ENCODE measurements at regions not wholly inside any gene's neighbourhood (a gene's known extent, or its start where the extent isn't known, plus 50 kb on each side); places are given as distances from the start of the nearest gene placed in this dataset.
"Not testable (repeated sequence)": the region's sequence is repeated elsewhere in the genome, so short reads cannot be mapped to it uniquely, and the experiment has no call there.

DNA sequence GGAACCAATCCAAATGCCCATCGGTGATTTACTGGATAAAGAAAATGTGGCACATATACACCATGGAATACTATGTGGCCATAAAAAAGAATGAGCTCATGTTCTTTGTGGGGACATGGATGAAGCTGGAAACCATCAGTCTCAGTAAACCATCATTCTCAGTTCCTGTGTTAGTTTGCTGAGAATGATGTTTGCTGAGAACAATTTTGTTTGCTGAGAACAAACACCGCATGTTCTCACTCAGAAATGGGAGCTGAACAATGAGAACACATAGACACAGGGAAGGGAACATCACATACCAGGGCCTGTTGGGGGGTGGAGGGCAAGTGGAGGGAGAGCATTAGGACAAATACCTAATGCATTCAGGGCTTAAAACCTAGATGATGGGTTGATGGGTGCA is 185.5 kb downstream of the ANXA1 start:
- not testable (repeated sequence) for DNase-seq (ENCODE audit: low read depth, low spot score)

DNA sequence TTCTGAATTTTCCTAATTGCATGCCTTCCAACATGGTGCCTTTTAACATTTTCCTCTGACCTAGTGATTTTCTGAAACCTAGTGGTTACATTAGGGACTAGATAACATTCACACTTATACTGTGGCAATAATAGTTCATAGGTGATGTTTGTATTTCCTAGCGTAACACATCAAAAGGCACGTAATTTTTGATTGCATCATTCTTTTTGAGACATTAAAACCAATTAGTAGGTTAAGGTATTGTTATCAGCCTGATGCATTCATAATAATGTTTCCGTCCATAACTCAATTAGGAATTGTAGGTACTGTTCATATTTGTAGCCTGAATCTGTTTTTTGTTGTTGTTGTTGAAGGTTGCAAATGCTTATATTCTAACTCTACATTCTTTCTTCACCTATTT is 192.4 kb downstream of the ANXA1 start:
- no peak for DNase-seq (ENCODE audit: low read depth, low spot score)

DNA sequence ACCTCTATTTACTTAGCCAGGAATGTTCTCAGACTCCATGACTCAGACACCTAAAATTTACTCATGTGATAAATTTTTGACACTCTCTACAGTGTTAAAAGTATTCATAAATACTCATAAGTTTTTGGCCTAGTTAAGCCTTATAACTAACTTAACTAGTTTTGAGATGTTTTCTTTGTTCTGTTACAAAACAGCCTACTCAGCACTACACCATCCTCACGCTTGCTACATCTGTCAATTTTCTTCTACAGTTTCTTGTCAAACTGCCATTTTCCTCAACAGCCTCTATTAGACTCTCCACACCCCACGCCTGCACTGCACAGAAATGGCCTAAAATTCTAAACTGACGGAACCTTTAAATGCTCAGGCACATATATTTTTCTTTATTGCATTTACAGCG is 195.5 kb downstream of the ANXA1 start:
- no peak for DNase-seq (ENCODE audit: low read depth, low spot score)

DNA sequence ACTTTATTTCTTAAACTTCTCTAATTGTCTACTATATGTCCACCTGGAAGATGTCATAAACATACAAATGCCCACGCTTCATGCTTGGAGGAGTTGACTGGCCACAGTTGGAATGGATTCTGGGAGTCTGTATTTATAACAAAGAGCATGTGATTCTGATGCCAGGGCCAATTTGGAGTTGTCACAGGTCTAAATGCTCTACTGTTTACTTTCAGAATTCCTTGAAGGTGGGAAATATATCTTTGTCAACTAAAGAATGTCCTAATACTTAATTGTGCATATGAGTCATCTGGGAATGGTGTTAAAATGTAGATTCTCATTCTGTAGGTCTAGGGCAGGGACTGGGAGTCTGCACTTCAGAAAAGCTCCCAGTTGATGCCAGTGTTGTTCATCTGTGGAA is 196.1 kb downstream of the ANXA1 start:
- no peak for DNase-seq (ENCODE audit: low read depth, low spot score)

DNA sequence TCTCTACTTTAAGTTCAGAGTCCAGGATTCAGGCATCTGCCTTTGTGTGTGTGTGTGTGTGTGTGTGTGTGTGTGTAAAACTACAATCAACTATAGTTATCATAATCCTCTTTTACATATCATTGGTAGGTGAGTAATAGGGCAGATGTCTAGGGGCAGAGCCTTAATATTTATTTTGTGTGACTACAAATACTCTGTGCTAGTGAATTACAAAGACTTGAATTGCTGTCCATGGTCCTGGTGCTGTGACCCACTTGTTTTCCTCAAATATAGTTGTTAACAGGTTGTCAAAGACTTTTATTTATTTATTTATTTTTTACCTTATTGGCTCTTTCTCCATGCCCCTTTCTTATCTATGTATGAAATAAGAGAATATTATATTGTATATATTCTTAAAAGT is 196.8 kb downstream of the ANXA1 start:
- no peak for DNase-seq (ENCODE audit: low read depth, low spot score)

DNA sequence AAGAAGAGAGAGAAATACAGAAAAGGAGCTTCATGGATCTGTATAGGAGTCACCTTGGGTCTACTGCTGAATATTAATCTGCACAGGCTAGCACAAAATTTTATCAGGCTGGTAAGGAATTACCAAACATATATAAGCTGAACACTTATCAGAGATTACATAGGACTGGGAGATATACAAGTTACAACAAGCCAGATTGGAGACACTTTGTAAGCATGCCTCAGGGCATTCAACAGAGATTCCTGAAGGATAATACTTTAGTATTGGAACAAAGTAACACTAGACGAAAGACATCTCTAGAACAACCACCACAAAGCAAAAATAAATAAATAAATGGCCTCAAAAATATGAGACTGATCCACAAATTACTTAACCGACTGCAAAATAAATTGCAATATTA is 197.8 kb downstream of the ANXA1 start:
- DNase-seq (ENCODE audit: low read depth, low spot score), result no peak

DNA sequence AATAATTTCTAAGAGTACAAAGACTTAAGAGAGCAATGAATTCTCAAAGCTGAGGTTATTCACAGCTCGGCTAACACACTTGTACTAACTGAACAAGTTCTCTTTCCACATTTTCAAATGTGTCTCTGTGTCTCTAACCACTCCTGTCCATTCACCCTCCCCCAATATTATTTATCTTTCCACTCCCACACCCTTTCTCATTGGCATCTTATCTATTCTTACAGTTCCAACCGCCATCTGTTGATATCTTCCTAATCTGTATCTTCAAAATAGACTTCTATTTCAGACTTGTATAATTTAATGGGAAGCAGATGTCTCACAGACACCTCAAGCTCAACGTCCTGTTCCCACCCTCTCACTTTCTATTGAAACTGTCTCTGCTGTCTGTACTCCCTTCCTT is 205.9 kb downstream of the ANXA1 start:
- no peak for DNase-seq (ENCODE audit: low read depth, low spot score)

DNA sequence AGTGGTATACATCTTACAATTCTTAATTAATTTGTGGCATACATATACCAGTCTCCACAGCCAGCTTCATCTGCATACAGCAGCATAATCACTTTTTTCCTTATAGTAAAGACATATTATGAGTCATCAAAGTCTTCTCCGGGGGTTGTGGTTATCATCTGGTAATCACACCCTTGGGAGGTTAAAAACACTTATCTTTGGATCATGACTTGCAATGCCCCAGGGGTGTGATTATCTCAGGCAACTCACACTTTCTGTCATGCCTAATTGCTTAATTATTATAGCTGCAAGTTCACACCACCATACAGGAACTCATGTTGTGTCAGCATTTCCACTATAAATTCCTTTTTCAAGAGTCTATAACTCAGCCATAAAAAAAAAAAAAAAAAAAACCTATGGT is 218.4 kb downstream of the ANXA1 start:
- no peak for DNase-seq (ENCODE audit: low read depth, low spot score)

DNA sequence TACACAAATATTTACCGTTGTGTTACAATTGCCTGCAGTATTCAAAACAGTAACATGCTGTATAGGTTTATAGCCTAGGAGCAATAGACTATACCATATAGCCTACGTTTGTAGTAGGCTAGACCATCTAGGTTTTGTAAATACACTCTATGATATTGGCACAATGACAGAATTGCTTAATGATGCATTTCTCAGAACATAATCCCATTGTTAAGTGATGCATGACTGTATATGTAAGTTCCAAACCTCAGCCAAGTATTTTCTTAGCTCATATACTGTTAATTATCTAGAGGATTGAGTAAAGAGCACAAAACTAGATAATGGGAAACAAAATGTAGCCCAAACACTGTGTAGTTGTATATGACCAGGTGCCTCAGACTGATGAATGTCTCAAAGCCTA is 220.1 kb downstream of the ANXA1 start:
- DNase-seq (ENCODE audit: low read depth, low spot score), result no peak

DNA sequence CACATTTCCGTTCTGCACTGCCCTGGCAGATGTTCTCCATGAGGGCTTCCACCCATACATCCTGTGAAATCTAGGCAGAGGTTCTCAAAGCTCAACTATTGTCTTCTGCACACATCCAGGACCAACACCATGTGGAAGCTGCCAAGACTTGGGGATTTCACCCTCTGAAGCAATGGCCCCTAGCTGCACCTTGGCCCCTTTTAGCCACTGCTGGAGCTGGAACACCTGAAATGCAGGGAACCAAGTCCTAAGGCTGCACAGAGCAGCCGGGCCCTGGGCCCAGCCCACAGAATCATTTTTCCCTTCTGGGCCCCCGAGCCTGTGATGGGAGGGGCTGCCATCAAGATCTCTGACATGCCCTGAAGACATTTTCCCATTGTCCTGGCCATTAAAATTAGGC is 228.7 kb downstream of the ANXA1 start:
- no peak for DNase-seq (ENCODE audit: low read depth, low spot score)

DNA sequence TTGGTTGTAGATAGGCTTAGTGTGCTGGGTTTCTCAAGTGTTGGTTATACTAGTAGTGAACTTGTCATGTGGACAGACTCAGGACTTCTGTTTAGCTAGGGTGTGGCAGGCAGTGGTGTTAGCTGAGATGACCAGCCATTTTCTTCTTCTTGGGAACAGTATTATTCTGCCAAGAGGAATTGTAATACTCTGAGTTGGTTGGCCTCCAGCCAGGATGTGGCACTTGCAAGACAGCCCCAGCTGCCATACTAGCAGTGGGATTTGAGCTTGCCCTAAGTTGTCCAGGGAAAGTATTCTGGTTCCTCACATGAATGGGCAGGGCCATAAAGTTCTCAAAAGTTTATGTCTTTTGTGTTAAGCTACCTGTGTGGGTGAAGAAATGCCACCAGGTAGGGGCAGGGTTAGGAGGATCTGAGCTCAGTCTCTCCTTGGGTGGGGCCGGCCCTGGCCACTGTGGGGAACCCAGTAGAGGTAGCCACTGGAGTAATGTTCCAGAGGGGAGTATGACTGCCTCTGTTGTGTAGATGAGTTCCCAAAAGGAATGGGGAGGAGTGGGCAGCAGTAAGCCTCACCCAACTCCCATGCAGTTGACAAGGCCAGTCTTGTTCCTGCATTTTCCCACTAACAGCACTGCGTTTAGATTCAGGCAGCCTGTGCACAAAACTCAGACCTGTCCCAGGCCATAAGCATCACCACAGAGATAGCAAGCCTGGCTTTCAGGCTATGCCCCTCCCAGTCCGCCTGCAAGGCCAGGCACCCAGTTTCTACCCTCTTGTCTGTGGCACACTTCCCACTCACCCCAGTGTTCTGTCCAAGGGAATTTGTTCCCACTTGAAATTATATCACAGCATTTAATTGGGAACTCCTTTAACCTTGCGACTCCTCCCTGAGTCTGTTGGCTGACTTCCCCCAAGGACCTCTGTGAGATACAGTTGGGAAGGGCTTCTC is 250.7 kb downstream of the ANXA1 start:
- DNase-seq (ENCODE audit: low read depth, low spot score), result no peak

DNA sequence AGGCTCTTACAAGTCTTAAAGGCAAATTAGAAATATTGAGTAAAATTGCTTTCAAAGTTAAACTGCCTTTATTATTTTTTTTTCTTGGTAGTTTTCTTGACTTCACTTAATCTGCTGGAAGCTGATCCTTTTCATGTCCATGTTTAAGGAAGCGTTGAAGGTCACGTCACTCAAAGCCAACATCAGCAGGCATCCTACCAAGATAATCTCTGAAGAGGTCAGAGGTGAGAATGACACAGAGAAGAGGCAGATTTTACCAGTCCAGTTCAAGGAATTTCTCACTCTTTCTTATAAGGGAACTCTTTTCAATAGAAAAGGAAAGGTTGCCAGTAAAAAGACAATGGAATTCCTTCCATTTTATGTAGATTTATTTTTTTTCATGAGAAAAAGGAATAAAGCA is 259.8 kb downstream of the ANXA1 start:
- DNase-seq (ENCODE audit: low read depth, low spot score), result no peak

DNA sequence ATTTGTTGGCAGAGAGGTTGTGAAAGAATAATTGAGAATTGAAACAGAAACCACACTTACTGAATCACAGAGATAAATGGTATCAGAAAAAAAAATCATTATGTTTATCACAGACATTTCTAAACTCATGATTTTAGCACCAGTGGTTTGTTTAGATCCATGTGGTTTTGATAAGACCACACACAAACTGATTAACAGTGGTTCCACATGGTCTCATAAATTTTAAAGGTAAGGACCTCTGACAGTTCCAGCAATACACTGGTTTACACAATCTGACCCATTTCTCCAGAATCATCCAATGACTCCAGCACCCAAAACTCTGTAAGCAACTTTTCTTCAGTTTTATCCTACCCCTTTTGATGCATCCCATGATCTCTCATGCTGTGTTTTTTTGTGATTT is 261.2 kb downstream of the ANXA1 start:
- no peak for DNase-seq (ENCODE audit: low read depth, low spot score)

DNA sequence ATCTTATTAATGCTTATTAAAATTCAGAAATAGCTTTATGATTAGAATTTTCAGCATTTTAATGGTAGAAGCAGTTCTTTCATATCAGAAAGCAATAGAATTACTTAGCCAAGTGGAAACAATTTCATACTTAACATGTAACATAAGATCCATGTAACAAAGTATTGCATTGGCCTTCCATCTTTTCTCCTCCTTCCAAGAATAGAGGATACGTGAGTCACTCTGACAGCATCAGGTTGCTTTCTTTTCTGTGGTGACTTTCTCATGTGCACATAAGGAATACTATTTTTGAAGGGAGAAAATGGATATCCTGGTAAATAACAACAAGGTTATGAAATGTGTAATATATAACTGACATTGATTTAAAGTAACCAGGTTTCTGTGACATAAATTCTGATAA is 272.2 kb downstream of the ANXA1 start:
- DNase-seq (ENCODE audit: low read depth, low spot score), result no peak

DNA sequence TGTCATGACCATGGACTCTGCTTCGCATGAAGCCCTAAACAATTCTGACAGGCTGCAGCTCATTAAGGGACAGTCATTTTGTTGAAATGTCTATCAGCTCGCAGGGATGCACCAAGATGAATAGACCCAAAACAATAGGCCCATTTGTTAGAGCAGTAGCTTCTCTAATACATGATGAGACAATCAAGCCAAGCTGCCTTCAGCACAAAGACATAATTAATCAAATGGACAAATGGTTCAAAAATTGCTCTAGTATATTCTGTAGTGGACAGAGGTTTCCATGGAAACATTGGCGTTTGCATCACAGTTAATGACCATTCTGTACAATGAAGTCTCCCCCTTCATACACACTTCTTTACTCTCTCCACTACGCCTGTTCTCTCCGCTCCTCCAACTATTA is 274.6 kb downstream of the ANXA1 start:
- DNase-seq (ENCODE audit: low read depth, low spot score), result no peak

DNA sequence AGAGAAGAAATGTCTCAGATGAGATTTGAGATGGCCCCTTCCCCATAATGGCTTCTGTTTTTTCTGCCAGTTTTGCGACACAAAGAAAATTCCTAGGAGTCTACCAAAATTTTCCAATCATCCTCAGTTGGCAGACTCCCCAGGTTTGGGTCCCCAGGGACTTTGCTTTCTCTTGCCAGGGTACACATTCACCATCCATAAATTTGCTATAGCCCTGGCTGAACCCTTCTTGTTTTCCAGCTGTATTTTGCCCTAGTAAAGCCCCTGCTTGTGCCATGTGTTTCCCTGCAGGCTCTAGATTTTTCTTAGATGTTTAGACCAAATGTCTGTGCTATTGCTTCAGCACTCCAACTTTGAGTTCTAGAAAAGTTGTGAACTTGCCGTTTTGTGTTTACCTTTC is 283.2 kb downstream of the ANXA1 start:
- no peak for DNase-seq (ENCODE audit: low read depth, low spot score)

DNA sequence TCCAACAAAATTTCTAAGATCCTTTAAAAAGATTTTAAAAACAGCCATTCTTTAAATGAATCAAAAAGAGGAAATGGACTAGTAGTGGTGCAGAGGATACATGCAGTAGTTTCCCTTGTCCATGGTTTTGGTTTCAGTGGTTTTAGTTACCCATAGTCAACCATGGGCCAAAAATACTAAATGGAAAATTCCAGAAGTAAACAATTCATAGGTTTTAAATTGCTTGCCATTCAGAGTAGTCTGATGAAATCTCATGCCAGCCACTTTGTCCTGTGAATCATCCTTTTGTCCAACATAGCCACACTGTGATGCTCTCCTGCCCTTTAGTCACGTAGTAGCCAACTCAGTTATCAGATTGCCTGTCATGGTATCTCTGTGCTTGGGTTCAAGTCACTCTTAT is 286.1 kb downstream of the ANXA1 start:
- no peak for DNase-seq (ENCODE audit: low read depth, low spot score)

DNA sequence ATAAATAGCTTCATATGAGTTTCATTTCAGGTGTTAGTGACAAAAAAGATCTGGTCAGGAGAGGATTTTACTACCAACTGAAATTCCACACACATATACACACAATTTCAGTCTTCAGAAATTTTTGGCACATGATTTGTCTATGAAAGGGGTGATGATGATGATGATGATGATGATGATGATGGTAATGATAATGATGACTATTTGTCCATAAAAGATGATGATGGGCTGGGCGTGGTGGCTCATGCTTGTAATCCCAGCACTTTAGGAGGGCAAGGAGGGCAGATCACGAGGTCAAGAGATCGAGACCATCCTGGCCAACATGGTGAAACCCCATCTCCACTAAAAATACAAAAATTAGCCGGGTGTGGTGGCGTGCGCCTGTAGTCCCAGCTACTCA is 288.2 kb downstream of the ANXA1 start:
- DNase-seq (ENCODE audit: low read depth, low spot score), result not testable (repeated sequence)

DNA sequence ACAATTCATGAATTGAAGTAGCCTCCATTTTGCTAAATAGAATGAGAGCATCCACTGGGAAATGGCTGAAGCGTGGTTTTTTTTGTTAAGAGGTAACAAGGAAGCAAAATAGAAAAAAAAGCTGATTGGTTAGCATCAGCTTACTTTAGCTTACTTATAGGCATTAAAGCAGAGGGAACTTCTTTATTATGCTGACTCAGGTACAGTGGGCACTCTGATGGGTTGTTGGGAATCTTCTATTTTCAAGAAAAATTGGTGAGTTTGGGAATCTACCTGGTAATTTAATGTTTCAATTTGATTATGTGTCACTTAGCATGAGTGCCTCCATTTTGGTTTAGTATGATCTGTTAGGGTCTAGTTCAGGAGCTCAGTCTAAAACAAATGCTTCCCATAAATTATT is 289.6 kb downstream of the ANXA1 start:
- no peak for DNase-seq (ENCODE audit: low read depth, low spot score)

DNA sequence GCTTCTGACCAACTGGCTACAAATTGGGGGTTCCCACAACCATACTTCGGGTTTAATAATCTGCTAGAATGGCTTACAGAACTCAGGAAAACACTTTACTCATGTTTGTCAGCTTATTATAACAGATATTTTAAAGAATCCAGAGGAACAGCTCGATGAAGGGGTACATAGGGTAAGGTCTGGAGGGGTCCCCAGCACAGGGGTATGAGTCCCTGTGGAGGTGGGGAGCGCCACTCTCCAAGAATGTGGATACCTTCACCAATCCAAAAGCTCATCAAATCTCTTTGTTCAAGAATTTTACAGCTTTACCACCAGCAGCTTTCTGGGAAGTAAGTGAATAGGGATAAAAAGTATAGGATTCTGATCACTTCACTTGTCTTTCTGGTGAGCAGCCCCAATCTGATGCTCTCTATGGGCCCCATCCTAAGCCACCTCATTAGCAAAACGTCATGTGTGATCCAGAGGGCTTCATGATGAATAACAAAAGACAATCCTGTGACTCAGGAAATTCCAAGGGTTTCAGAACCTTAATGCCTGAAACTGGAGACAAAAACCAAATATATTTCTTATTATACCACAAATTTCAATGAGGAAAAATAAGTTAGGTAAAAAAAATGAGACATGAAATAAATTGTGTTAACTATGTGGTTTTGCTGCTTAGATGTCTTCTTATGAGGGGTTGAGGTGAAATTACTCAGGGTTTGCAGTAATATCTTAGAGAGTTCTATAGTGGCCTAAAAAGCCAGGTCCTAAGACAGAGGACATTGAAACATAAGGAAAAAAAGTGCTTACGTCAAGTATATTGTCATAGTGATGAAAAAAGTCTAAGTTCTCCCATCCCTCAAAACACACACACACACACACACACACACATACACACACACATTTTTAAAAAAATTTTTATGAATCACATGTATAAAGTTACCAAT is 290.5 kb downstream of the ANXA1 start:
- no peak for DNase-seq (ENCODE audit: low read depth, low spot score)

DNA sequence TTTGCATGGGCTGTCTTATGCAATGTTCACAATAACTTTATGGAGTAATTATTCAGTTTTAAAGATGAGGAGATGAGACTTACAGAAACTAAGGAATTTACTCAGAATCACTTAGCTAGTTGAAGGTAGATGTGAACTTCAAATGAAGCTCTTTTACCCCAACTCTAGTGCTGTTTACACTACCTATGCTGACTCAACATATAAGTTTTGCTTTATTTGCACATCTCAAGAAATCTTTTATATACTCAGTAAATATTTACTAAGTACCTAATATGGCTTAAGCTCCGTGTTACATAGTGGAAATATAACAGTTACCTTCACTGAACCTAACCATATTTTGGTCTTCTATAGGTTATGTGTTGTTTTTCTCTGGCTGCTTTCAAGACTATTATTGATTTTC is 293.2 kb downstream of the ANXA1 start:
- no peak for DNase-seq (ENCODE audit: low read depth, low spot score)

DNA sequence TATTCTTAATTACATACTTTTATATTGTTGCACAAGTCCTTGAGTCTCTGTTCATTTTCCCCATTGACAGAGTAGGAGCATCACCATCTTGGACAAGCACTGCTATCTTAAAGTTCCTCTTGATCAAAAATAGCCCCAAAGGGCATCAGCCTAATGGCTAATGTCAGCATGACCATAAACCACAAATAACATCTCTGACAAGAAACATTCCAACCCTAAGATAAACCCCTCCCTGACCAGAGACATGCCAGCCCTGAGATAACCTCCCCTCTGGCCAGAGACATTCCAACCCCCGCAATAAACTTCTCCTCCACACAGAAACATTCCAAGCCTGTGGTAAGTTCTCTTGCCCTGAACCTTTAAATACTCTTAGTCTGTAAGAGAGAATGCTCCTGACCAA is 293.7 kb downstream of the ANXA1 start:
- DNase-seq (ENCODE audit: low read depth, low spot score), result not testable (repeated sequence)

DNA sequence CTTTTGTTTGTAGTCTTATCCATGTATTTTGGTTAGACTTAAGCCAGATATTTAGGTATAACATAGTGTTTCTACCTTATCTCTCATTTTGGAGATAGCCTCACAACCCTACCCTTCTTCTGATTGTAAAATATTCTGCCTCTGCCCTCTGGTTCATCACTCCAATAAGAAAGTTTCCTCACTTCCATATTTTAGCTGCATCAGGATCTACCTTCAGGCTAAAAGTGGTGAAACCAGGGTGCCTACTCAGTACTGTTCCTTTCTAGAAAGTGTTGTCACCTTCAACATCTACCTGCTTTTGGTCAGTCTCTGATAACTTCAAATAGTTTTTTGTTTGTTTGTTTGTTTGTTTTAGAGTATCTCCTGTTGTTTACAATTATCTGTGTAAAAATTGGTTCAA is 294.6 kb downstream of the ANXA1 start:
- no peak for DNase-seq (ENCODE audit: low read depth, low spot score)
